ENCODE measurements at regions not wholly inside any gene's neighbourhood (a gene's known extent, or its start where the extent isn't known, plus 50 kb on each side); places are given as distances from the start of the nearest gene placed in this dataset.

DNA sequence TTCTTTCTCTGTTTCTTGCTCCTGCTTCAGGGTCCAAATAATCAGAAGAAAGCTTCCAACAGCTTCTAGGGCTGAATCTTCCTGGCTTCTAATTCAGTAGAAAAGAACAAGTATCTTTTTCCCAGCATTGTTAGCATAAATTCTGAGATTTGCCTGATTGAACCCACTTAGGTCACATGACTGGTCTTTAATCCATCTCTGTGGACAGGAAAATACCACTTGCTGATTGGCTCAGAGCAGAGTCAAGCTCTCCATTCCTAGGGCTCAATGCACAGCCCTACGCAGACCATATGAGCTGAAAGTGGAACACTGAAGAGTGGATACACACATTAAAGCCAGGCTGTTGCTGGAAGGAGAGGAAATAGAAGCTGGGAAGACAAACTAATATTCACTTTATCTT, 99.6 kb upstream of the RPL34 start:
- no peak for DNase-seq

DNA sequence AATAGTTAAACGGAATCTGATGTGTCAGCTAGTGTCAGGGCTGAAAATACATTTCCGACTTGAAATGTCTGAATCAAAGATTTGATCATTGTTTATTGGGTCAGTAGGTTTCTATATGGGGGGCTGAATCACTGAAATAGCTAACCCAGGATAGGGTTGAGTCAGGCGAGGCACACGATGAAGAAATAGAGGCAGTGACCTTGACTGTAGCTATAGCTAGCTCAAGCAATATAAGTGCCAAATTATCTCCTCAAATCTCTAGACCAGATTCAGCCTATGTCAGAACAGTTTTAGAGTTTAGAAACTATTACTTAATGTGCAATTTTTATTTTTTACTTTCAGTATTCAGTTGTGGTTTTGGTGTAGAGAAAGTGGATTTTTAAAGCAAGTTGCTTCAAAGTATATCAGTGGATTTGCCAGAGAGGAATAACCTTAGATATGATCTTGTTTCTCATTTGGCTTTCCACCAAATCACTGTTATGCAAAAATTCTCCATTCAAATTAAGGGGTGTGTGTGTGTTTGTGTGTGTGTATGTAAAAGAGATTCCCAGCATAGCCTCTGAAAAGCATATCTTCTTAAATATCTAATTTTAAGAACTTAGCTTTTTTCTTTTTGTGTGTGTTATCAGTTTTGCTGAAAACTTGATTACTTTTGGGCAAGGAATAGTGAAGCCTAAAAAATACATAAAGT, 100.3 kb upstream of the RPL34 start:
- no peak for DNase-seq

DNA sequence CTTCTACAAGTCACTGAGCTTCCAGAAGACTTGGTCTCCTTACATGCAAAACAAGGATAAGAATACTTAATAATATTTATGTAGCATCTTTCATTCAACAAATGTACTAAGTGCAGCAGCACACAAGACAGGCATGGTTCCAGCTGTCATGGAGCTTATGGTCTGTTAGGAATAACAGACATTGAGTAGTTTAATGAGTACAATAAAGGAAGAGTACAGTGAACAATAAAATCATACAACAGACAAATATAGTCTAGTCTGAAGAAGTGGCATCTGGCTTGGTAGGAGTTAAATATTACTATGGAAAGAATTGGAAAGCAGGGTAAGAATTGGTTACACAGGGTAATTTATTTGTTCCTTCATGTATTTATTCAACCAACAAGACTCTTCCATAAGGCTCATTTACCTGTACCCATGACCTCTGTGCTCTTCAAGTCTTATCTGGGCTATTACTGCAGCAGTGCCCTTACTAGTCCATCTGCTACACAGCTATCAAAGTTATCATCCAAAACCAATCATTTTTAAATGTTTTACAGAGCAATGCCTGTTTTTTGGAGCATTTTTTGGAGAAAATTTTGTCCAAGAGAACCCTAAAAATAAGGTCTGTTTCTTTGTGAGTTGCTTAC, 101.1 kb upstream of the RPL34 start:
- no peak for DNase-seq

DNA sequence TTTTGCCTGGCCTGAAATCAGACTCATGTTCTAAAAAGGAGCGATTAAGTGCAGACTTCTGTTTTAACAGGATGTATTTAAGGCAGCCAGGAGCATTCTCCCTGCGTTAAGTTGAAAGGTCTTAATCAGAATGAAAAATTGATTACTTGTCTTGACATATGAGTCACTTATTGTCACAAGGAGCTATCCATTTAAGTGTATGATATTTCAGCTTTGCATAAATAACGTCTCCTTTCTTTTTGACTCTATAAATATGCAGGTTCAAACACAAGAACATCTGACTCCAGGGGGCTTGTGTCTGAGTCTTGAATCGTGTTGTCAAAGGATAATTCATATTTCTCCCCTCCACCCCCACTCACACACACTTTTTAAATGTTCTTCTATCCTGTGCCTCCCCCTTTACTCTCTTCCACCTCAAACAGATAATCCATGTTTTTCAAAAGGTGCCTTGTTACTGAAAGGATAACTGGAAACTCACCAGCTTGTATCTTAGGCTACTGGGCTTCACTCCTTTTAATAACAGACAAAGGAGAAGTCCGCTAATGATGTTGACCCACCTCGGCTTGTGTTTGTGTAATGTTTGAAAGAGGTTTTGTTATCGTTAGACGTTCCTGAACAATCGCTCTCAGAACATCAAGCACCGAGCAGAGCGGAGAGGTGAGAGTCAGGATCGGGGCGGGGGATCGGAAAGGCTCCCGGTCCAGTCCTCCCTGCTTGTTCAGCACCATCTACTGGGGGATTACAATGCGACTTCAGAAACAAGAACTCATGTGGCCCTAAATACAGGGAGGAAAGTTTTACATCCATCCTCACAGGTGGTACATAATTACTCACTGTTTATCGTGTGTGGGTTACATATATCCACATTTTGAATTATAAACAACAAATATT, 107.5 kb upstream of the RPL34 start:
- DNase-seq, result peak; percentile 41

DNA sequence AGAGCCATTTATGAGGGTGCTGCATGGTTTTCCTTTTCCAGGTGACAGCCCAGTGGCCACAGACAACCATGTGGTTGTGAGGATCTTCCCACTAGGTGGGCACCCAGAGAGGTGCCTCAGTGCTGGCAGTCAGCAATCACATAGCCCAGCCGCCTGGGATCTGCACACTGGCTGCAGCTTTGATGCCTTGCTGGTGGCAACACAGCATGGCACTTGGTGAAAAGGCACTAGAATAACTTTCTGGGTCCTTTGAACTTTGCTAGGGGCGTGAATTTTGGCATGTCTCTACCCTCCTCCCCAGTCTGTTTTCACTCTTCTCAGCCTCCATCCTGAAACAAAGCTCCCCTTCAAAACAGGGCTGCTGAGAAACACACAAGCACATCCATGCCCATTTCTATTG, 108.8 kb upstream of the RPL34 start:
- no peak for DNase-seq

DNA sequence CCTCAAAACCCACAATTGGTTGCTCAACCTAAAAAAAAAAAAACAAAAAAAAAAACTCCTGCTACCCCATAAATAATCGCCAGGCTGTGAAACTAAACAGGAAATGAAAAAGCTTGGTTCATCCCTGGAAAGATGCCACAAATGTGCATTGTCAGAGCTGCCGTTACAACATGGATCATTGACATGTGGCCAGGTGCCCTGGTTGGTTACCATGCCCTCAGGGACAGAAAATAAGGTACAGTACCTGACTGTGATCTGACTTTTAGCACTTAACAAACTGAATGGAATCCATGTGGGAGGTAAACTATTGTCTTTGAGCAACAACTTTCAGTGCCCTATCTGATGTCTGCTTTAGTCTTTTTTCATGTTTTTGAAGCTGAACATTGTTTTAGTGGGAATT, 118.0 kb upstream of the RPL34 start:
- DNase-seq, result no peak

DNA sequence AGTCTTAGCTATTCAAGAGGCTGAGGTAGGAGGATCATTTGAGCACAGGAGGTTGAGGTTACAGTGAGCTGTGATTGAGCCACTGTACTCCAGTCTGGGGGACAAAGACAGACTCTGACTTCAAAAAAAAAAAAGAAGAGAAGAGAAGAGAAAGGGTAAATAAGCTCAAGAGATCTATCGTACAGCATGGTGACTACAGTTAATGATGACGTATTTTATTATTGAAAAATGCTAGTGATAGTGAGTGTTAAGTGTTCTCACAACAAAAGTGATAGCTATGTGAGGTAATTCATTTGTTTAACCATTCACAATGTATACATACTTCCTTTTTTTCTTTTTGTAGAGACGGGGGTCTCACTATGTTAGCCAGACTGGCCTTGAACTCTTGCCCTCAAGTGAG, 121.5 kb upstream of the RPL34 start:
- no peak for DNase-seq

DNA sequence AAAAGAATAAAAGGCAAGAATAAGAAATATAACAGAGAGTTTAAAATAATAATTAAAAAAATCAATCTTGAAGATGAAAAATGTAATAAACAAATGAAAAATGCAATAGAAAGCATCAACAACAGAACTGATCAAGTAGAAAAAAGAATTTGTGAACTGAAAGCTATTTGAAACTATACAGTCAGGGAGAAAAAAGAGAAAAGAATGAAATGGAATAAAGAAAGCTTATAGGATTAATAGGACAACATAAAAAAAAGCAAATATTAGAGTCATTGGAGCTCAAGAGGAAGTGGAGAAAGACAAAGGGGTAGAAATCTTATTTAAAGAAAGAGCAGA, 126.8 kb upstream of the RPL34 start:
- no peak for DNase-seq

DNA sequence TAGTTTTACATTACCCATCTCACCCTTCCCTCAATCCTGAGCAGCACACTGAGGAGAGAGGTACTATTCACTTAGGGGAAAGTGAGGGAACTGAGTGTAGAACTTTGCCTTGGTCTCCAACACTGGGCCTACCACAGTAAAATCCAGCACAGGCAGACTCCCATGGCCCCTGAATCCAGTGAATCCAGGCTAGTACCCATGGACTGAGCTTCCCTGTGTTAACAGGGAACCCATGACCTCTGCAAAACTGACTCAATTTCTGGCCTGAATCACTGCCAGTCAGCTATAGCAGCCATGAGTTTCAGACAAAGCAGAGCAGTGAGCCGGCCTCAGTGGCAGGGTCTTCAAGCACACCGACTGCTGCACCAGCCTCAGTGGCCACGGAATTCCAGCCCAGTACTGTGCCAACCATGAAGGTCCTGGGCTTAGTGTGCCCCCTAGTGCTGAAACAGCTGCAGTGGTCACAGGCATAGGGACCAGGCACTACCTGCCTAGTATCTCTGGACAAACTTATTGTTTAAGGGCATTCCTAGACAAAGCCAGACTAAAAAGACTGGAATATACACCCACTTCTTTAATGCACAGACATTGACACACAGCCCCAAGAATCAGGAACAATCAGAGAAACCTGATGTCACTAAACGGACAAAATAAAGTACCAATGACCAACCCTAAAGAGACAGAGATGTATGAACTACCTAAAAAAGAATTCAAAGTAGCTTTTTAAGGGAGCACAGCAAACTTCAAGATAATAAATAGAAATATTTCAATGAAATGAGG, 127.4 kb upstream of the RPL34 start:
- DNase-seq, result peak; percentile 40

DNA sequence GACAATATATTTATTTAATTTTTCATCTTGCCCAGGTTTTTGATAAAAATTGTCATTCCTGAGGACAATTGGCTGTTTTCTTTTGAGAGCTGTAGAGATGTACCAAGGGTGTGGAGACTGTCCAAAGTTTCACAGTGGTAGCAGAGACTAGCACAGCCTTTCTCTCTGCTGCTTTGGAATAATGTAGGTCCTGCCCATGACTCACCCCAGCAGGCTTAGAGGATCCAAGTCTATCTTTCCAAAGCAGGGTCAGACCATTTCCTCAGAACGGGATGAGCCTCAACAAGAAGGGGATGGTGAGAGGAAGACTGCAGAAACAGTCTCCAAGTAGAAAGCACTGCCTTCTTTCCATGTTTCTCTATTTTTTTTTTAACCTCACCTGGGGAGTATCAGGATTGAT, 131.5 kb upstream of the RPL34 start:
- no peak for DNase-seq

DNA sequence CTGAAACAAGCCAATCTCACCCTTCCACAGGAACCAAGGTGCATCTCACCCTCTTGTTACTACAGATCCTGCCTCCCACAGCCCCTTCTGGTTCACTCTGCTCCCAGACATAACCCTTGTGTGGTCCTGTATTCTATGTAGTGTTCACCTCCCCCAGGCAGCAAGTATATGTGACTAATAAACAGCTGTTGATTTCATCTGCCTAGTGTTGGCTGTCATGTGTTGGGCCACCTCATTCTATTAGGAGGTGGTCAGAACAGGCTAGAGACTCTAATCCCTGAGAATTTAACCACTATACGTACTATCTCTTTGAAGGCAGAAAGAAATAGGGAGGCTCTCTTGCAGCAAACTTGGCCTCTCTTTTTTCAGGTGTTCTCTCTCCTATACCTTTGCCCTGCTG, 134.3 kb upstream of the RPL34 start:
- DNase-seq, result no peak

DNA sequence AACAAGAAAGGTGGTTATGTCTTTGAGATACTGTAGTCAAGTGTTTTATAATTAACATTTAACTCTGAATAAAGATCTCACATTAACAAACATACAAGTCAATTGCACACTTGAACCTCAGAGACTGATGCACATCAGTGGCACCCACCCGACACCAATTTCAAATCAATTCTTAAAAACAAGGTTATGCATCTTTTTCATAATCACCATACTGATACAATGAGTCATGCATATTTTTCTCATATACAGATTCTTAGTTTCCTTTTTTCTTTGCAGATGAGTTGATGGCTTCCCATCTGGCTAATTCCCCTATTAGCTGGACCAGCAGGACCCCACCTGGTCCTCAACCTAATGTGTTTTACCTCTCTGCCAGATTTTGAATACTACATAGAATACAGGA, 136.2 kb upstream of the RPL34 start:
- DNase-seq, result no peak

DNA sequence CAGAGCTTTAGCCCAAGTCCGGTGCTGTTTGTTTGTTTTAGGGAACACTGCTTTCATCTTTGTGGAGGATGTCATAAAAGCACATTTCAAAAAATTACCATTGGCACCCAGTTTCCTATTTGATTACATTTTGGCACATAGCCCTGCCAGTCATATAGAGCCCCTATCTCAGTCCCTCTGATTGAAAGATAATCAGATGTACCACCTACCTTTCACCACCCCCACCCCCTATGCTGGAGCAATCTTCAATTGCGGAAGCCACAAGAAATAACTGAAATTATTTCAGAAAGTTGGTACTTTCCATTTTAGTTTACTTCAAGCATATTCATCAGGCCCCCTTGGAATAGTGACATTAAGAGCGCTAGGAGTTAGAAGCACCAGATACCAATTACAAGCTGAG, 136.7 kb upstream of the RPL34 start:
- DNase-seq, result no peak

DNA sequence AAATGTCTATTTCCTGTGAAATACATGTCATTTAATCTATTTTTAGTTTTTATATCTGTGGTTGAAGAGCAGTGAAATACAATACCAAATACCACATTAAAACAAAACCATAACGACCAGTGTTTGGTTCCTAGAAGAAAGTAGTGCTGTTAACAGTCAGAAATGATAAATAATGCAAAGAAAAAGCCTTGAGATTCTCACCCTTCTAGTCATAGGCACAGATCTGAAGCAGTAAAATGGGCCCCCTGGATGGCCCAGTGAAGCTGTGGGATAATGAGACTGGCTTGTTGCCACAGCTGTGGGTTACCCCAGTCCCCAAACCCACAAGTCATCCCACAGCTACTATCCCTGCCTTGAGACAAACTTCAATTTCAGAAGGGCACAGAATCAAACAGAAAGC, 137.3 kb upstream of the RPL34 start:
- DNase-seq, result peak; percentile 30

DNA sequence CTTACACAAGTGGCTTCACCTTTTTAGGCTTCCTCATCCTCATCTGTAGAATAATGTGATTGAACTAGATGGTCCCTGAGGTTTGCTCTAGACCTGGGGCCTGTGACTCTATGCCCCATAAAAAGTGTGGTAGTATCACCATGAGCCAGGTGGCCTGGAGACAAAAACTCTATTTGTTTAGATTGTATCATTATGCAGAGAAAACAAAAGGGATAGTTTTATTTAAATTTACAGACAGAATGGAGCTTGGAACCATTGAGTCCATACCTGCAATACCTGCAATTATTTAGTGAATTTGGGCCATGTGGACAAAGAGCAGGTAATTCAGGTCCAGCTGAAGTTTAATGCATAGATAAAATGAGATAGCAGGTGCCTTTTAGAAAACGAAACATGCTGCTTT, 139.5 kb upstream of the RPL34 start:
- no peak for DNase-seq

DNA sequence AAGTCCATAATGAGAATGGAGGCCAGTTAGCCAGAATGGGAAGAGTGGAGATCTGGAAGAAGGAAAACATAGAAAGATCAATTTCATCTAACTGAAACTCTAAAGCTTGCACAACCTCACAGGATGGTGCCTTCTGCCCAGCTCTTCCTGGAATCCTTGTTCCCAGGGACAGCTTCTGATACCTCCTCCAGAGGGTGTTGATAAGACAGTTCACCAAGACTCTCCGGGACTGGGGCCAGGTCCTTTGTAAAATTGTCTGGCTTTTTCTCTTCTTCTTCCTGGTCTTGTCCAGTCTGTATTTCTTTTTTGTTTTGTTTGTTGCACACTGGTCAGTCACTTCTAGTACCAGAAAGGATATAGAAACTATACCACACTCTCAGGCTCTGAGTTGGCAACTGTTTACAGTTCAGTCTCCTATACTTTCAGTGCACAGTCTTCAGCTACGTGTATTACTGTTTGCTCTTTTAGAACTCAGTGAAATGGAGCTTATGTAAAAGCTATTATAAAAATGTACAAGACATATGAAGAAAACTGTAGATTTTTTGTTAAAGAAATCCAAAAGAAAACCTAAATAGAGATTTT, 142.8 kb upstream of the RPL34 start:
- DNase-seq, result no peak

DNA sequence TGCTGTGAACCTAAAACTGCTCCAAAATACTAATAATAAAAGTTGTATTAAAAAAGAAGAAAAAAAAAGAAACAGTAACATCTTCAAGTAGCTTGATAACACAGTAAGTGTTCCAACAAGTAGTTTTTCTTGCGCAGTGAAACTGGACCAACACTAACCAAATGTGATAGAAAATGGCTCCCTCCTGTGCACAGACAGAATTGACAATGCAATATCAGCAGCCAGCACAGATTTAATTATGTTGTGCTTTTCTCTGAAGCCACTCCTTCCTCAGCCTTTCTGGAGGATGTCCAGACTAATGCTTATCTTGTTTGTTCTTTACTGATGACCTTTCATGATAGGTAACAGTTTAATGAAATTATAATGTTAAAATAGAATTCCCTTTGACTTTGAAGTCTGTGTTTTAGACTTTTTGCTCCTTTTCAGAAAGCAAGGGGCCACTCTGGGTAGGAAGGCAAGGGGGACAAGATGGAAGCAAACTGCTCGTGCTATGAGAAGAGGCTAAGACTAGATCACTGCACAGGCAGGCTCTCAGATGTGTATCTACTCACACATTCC, 147.1 kb upstream of the RPL34 start:
- DNase-seq, result peak; percentile 9

DNA sequence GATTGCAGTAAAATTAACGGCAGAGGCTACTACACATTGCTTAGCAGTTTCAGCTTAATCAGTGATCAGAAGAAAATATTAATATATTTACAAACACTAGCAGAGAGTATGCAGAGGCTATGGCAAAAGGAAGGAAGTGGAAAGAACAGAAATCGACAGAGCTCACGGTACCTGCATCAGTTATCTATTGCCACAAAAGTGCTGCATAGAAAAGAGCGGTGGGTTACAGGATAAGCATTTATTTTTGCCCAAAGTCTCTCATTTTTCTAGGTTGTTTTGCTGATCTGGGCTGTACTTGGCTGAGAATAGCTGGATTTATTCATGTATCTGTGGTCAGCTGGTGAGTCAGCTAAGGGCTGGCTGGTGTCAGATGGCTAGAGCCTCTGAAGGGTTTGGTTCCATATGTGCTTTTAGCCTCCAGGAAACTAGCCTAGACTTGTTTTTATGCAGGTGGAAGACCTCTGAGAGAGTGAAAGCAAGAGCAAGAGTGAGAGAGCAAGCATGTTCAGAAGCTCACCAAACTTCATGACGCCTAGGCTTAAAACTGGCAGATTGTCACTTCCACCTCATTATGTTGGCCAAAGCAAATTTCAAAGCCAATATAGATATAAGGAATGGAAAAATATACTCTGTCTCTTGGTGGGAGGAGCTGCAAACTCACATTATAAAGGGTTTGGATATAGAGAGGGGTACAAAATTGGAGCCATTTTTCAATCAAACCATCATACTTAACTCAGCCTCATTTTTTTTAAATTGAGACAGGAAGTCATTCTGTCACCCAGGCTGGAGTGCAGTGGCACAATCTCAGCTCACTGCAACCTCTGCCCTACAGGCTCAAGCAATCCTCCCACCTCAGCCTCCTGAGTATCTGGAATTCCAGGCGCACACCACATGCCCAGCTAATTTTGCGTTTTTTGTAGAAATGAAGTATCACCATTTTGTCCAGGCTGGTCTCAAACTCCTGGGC, 153.2 kb upstream of the RPL34 start:
- DNase-seq, result peak; percentile 12

DNA sequence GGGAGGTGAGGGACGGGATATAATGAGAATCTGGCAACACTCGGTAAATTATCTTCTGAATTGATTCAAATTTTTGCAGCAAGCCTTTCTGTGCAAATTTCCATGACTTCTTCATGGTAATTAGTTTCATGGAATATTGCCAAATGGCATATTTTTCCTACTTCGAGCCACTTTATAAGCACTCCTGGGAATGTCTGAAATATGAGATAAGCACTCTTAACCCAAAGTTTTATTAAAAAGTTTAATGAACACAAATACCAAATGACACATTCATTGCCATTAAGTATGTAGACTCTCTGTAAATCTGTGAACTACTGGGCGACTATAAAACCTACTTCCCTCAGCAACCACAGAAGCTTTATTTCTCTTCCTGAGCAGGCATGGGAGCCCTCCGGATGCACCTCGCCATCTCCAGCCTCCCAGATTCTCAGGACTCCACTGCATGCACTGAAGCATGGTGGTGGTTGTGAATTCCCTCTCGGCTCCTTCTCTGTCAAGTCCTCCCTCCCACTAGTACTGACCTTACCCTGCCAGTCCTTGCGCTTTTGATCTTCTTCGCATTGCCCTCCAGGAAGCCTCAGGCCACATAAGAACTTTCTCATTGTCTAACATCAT, 154.4 kb upstream of the RPL34 start:
- DNase-seq, result no peak

DNA sequence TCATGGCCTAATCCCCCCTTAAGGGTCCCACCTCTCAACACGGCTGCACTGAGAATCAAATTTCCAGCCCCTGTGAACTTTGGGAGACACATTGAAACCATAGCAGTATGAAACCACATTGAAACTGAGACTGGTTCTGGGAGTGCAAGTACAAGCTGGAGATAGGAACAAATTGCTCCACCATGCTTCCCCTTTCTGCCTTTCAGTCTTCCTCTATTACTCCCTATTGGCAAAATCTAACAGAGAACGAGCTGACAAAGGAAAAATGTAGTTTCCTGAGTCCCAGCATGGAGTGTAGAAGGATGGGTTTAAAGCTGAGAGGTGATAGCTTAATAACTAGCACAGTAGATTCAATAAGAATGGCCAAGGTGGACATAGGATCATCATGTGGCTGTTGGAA, 161.7 kb upstream of the RPL34 start:
- DNase-seq, result no peak

DNA sequence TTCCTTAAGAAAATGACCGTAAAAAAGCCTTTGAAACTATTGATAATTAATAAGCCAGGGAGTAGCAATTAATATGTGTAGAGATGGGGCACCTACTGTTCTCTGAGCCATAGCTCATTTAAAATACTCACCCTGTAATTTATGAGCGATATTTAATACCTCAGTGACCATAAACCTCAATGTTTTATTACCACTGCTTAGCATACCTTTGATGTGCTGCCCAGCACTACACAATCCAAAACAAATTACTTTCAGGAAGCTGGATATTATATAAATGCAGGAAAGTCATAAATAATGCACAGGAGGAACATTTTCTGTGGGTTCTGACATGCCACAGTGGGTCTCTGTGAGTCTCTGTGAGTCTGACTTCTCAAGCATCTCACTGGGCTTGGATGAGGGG, 166.1 kb upstream of the RPL34 start:
- DNase-seq, result no peak

Data from CD4-positive, alpha-beta T cell treated with Interleukin-10 for 1 hour (primary cell).